Cardiac fibroblast (primary cell): ENCODE measurements at regions not wholly inside any gene's neighbourhood (a gene's known extent, or its start where the extent isn't known, plus 50 kb on each side); places are given as distances from the start of the nearest gene placed in this dataset.

Source experiments
- DNase-seq, 2 donors: peaks; one replicate each; pipeline versions ENCODE4 v3.0.0 to v3.0.0-alpha.2; 2010; ENCODE audit warnings: low read depth in 2 of 2
- H3K4me3 ChIP-seq, 2 donors: replicated peaks in 1 of 2; 1 replicate in 1 of 2; 2 replicates in 1 of 2; pipeline ENCODE4 v1.5.1; 2011; ENCODE audit warnings: low read depth in 2 of 2, low read length in 2 of 2, mild to moderate bottlenecking in 2 of 2, moderate library complexity in 1 of 2
- CTCF ChIP-seq: IDR thresholded peaks from one replicate; pipeline ENCODE4 v1.5.1; 2011; ENCODE audit warnings: low read depth, mild to moderate bottlenecking, low read length, inconsistent platforms

GRCh38 chr14:36398463-36399291, 78.2 kb upstream of the MBIP start:
- no peak for DNase-seq
- no peak for TF ChIP-seq CTCF
- H3K4me3 ChIP-seq: no peak overlapping the region

- no peak for DNase-seq
- no peak for TF ChIP-seq CTCF
- no peak overlapping the region for H3K4me3 ChIP-seq
These were observed 76.9 kb upstream of the MBIP start for GRCh38 chr14:36397357-36397756.

- TF ChIP-seq CTCF: no peak
- no peak overlapping the region for H3K4me3 ChIP-seq
- no peak for DNase-seq
These were observed 76.4 kb upstream of the MBIP start for GRCh38 chr14:36396798-36397197.

DNA sequence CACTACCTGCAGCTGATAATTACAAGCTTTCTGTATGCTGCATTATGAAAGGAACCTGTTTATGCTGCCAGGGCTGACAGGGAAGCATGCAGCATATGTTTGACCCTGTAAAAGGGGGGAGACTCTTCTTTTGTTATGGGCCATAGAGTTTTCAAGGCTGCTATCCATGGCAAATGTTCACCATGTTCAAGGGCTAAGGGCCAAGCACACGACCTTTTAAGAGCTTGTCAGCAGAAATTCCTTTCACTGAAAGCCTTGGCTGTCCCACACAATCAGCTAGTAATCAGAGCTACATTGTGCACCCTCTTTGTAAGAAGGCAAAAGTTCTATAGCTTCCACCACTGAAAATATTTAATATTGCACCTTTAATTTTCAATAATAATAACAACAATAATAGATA, 74.2 kb upstream of the MBIP start:
- no peak for DNase-seq
- TF ChIP-seq CTCF: no peak
- H3K4me3 ChIP-seq: no peak overlapping the region

- no peak for DNase-seq
- no peak for TF ChIP-seq CTCF
- no peak overlapping the region for H3K4me3 ChIP-seq
These were observed 70.3 kb upstream of the MBIP start for GRCh38 chr14:36390718-36391117.

GRCh38 chr14:36383767-36384431, 63.5 kb upstream of the MBIP start:
- no peak overlapping the region for H3K4me3 ChIP-seq
- no peak for TF ChIP-seq CTCF

More at GRCh38 chr14:36383767-36384431, 63.5 kb upstream of the MBIP start:
- DNase-seq: no peak
